Pancreas (tissue), 10 donors: ENCODE measurements at regions not wholly inside any gene's neighbourhood (a gene's known extent, or its start where the extent isn't known, plus 50 kb on each side); places are given as distances from the start of the nearest gene placed in this dataset.

Experiments
- ATAC-seq, 4 donors: fragments of 200-7000 bp; cut with Tn5 transposase; one replicate each; pipeline versions ENCODE4 v1.8.0 to v1.9.1; 2020; ENCODE audit warnings: mild to moderate bottlenecking in 4 of 4, moderate library complexity in 4 of 4
- DNase-seq, 6 donors: peaks; one replicate each; pipeline ENCODE4 v3.0.0-alpha.2; 2020
- FAIRE-seq: peaks from 2 replicates; lab custom pipeline; 2012; peaks lifted over from hg19 to GRCh38; lab: Jason Lieb, UNC
- H3K27ac ChIP-seq, 4 donors: fragments of 200-600 bp; sonication (generic); 1 replicate in 3 of 4; 2 replicates in 1 of 4; pipeline versions ENCODE4 v1.5.0 to v1.8.0; 2020
- H3K27me3 ChIP-seq, 4 donors: fragments of 200-600 bp; one replicate each; pipeline ENCODE4 v1.8.0; 2021
- H3K36me3 ChIP-seq, 3 donors: fragments of 200-600 bp; sonication (generic) in 1 of 3; one replicate each; pipeline versions ENCODE4 v1.5.0 to v1.8.0; 2020 to 2021
- H3K4me1 ChIP-seq, 3 donors: fragments of 200-600 bp; one replicate each; pipeline ENCODE4 v1.8.0; 2021
- H3K4me3 ChIP-seq, 4 donors: fragments of 200-600 bp; sonication (generic) in 2 of 4; one replicate each; pipeline versions ENCODE4 v1.5.0 to v1.8.0; 2020 to 2021
- H3K9me3 ChIP-seq, 4 donors: fragments of 200-600 bp; one replicate each; pipeline ENCODE4 v1.8.0; 2021
- CTCF ChIP-seq, 4 donors: fragments of 200-600 bp; sonication (generic) in 3 of 4; IDR thresholded peaks; one replicate each; pipeline versions ENCODE4 v1.5.0 to v1.8.0; 2021; ENCODE audit warnings: antibody characterized with exemption in 4 of 4
- WGBS, 2 donors: extraction: QIAGEN DNeasy Blood & Tissue Kit; methylation state at CpG; one replicate each; pipeline ENCODE4 v1.1.7; 2013; 5-methylcytosine and 5-hydroxymethylcytosine counted together
- intact Hi-C, 3 donors: fragments of 100-400 bp; cut with DNase I; formaldehyde crosslinking; loops; one replicate each; pipeline versions ENCODE4 v1.11.1 to v1.14.2; 2022
- donor health status: healthy with polysubstance abuse.
- donor health status: DM: no; HTN: no; CAD: no; lungs with moderate emphysema.
- donor health status: DM: no; HTN: no; CAD: no.
- donor health status: control.
- donor health status: control.
- donor health status: Bipolar disorder and iron deficiency.
- donor health status: DM: yes; HTN: yes; CAD: no.
- donor health status: DM: no; HTN: no; CAD: no.
- donor health status: DM: no; HTN: no; CAD: no.
- donor health status: DM: yes; HTN: yes; CAD: no.

- no peaks in the 10 kb centered on the region for H3K36me3 ChIP-seq
- intact Hi-C loops = no loop called here
- ATAC-seq (no peak), DNase-seq (no peak), FAIRE-seq (no peak)
- 75 to 85% methylated on average over 3 of the region's 3 CpGs for WGBS, 2 donors
- no peak for TF ChIP-seq CTCF (IDR thresholded peaks at IDR 0.05)
- no peaks in the 10 kb centered on the region for H3K9me3 ChIP-seq
- H3K27ac ChIP-seq = no peak overlapping the region
- no peaks in the 10 kb centered on the region for H3K27me3 ChIP-seq
- no peak overlapping the region for H3K4me3 ChIP-seq
- no peaks in the 10 kb centered on the region for H3K4me1 ChIP-seq
Observed at GRCh38 chr13:46498650-46499049, 54.3 kb upstream of the LRCH1 start.

GRCh38 chr13:46496086-46496485 lies 56.9 kb upstream of the LRCH1 start:
- no peak for TF ChIP-seq CTCF (IDR thresholded peaks at IDR 0.05)
- 78 to 83% methylated on average over 4 of the region's 4 CpGs for WGBS, 2 donors

GRCh38 chr13:46495651-46496050 lies 57.3 kb upstream of the LRCH1 start:
- H3K4me1 ChIP-seq = no peaks in the 10 kb centered on the region
- intact Hi-C loops = no loop called here
- no peaks in the 10 kb centered on the region for H3K27me3 ChIP-seq
- 76 to 88% methylated on average over 4 of the region's 4 CpGs for WGBS, 2 donors
- FAIRE-seq (no peak), ATAC-seq (no peak), DNase-seq (no peak)
- H3K36me3 ChIP-seq = no peaks in the 10 kb centered on the region
- no peak overlapping the region for H3K27ac ChIP-seq
- H3K9me3 ChIP-seq = no peaks in the 10 kb centered on the region
- no peak overlapping the region for H3K4me3 ChIP-seq
- TF ChIP-seq CTCF (IDR thresholded peaks at IDR 0.05) = no peak

More at GRCh38 chr13:46496086-46496485, 56.9 kb upstream of the LRCH1 start:
- H3K27me3 ChIP-seq = no peaks in the 10 kb centered on the region
- H3K36me3 ChIP-seq = no peaks in the 10 kb centered on the region
- intact Hi-C loops = no loop called here
- H3K4me3 ChIP-seq = no peak overlapping the region
- ATAC-seq (no peak), DNase-seq (no peak), FAIRE-seq (no peak)
- no peak overlapping the region for H3K27ac ChIP-seq
- H3K4me1 ChIP-seq = no peaks in the 10 kb centered on the region
- no peaks in the 10 kb centered on the region for H3K9me3 ChIP-seq

GRCh38 chr13:46495066-46495465 lies 57.9 kb upstream of the LRCH1 start:
- DNase-seq (no peak), FAIRE-seq (no peak), ATAC-seq (no peak)
- H3K27me3 ChIP-seq = no peaks in the 10 kb centered on the region
- intact Hi-C loops = no loop called here
- no peaks in the 10 kb centered on the region for H3K4me1 ChIP-seq
- H3K4me3 ChIP-seq = no peak overlapping the region
- H3K36me3 ChIP-seq = no peaks in the 10 kb centered on the region
- no peaks in the 10 kb centered on the region for H3K9me3 ChIP-seq
- no peak overlapping the region for H3K27ac ChIP-seq
- TF ChIP-seq CTCF (IDR thresholded peaks at IDR 0.05) = no peak

GRCh38 chr13:46492946-46493345 lies 60.0 kb upstream of the LRCH1 start:
- H3K4me1 ChIP-seq = no peaks in the 10 kb centered on the region
- no peak overlapping the region for H3K4me3 ChIP-seq
- FAIRE-seq (peak; percentile 81), ATAC-seq (peak in 3 of 4 donors; percentile 66 to 74 (median 67)), DNase-seq (peak in 2 of 6 donors; percentile 4 to 14)
- H3K27ac ChIP-seq = no peak overlapping the region
- 0 to 3% methylated on average over 1 of the region's 1 CpG for WGBS, 2 donors
- H3K36me3 ChIP-seq = no peaks in the 10 kb centered on the region
- no peaks in the 10 kb centered on the region for H3K27me3 ChIP-seq
- no peaks in the 10 kb centered on the region for H3K9me3 ChIP-seq
- TF ChIP-seq CTCF (IDR thresholded peaks at IDR 0.05) = peak in 3 of 4 donors; percentile 23 to 58 (median 35)
- intact Hi-C loops = loop anchor here in 2 of 3 donors (2.0 to 5.0 kb wide), 2 partner anchors 226 to 229 kb away; no protein-coding TSS in a partner anchor
